Gastrocnemius medialis (tissue), 4 donors: ENCODE measurements at regions not wholly inside any gene's neighbourhood (a gene's known extent, or its start where the extent isn't known, plus 50 kb on each side); places are given as distances from the start of the nearest gene placed in this dataset.

ENCODE experiments used
- ATAC-seq, 2 donors: fragments of 150-250 bp; one replicate each; pipeline ENCODE4 v1.9.1; 2016
- DNase-seq, 2 donors: peaks; one replicate each; pipeline ENCODE4 v3.0.0-alpha.2; 2019
- H3K27ac ChIP-seq, 4 donors: fragments of 200-600 bp; sonication (generic); 1 replicate in 1 of 4; 2 replicates in 3 of 4; pipeline ENCODE4 v1.5.1; 2016 to 2018; ENCODE audit warnings: mild to moderate bottlenecking in 2 of 4, moderate library complexity in 1 of 4
- H3K27me3 ChIP-seq, 3 donors: fragments of 200-600 bp; sonication (generic) in 2 of 3; 1 replicate in 1 of 3; 2 replicates in 2 of 3; pipeline versions ENCODE4 v1.5.1 to v1.6.0; 2016 to 2019; ENCODE audit warnings: mild to moderate bottlenecking in 1 of 3, moderate library complexity in 1 of 3
- H3K36me3 ChIP-seq, 2 donors: fragments of 200-600 bp; sonication (generic) in 1 of 2; one replicate each; pipeline ENCODE4 v1.5.1; 2017 to 2018
- H3K4me1 ChIP-seq, 2 donors: fragments of 200-600 bp; sonication (generic) in 1 of 2; one replicate each; pipeline ENCODE4 v1.5.1; 2016 to 2017; ENCODE audit warnings: mild to moderate bottlenecking in 2 of 2
- H3K4me3 ChIP-seq, 4 donors: fragments of 200-600 bp; sonication (generic) in 3 of 4; 1 replicate in 1 of 4; 2 replicates in 3 of 4; pipeline ENCODE4 v1.5.1; 2016 to 2019; ENCODE audit warnings: mild to moderate bottlenecking in 2 of 4
- H3K9me3 ChIP-seq, 3 donors: fragments of 200-600 bp; sonication (generic) in 2 of 3; 1 replicate in 1 of 3; 2 replicates in 2 of 3; pipeline ENCODE4 v1.5.1; 2016 to 2019
- CTCF ChIP-seq, 5 experiments: fragments of 450-650 bp in 3 of 5; fragments of 200-600 bp in 2 of 5; sonication (generic) in 2 of 5; IDR thresholded peaks in 4 of 5; conservative IDR thresholded peaks in 1 of 5; 1 replicate in 4 of 5; 2 replicates in 1 of 5; pipeline ENCODE4 v1.5.1; 2016 to 2019; ENCODE audit warnings: antibody characterized with exemption in 5 of 5, mild to moderate bottlenecking in 3 of 5, moderate library complexity in 3 of 5
- POLR2A ChIP-seq, 2 donors: fragments of 450-650 bp; IDR thresholded peaks; one replicate each; pipeline ENCODE4 v1.6.1; 2017; ENCODE audit warnings: antibody characterized with exemption in 2 of 2, mild to moderate bottlenecking in 2 of 2, moderate library complexity in 2 of 2
- in situ Hi-C, 4 donors: fragments of 200-750 bp; cut with MboI; loops; one replicate each; pipeline versions ENCODE4 v1.15.0 to v1.8.0; 2017; ENCODE audit warnings: low sequenced_read_pairs in 4 of 4
- intact Hi-C: fragments of 100-400 bp; cut with DNase I; formaldehyde crosslinking; loops from one replicate; pipeline ENCODE4 v1.15.1; 2023; ENCODE audit warnings: low total_unique reads

- no peaks in the 10 kb centered on the region for H3K4me1 ChIP-seq
- no peaks in the 10 kb centered on the region for H3K27me3 ChIP-seq
- intact Hi-C loops (no loop called here), in situ Hi-C loops (loop anchor here in 1 of 4 donors (10.0 kb wide), 1 partner anchor 47 kb away; no protein-coding TSS in a partner anchor)
- DNase-seq (no peak), ATAC-seq (no peak)
- H3K9me3 ChIP-seq = no peaks in the 10 kb centered on the region
- TF ChIP-seq POLR2A (IDR thresholded peaks at IDR 0.05) = no peak
- TF ChIP-seq CTCF (IDR thresholded peaks at IDR 0.05 in 4 of 5, conservative IDR thresholded peaks at IDR 0.05 in 1 of 5) = no peak
- H3K4me3 ChIP-seq = no peak overlapping the region
- H3K27ac ChIP-seq = no peak overlapping the region
- no peaks in the 10 kb centered on the region for H3K36me3 ChIP-seq
Measured at GRCh38 chr17:71327376-71328059, 793.3 kb upstream of the SOX9 start.

GRCh38 chr17:71329310-71330098 lies 791.3 kb upstream of the SOX9 start:
- intact Hi-C loops = no loop called here
- TF ChIP-seq POLR2A (IDR thresholded peaks at IDR 0.05) (no peak), CTCF (IDR thresholded peaks at IDR 0.05 in 4 of 5, conservative IDR thresholded peaks at IDR 0.05 in 1 of 5) (no peak)

GRCh38 chr17:71330099-71330375 lies 790.8 kb upstream of the SOX9 start:
- in situ Hi-C loops = no loop called here
- H3K36me3 ChIP-seq = no peaks in the 10 kb centered on the region
- no peaks in the 10 kb centered on the region for H3K27me3 ChIP-seq
- H3K27ac ChIP-seq = no peak overlapping the region
- no peak for DNase-seq
- H3K4me3 ChIP-seq = no peak overlapping the region
- H3K4me1 ChIP-seq = no peaks in the 10 kb centered on the region
- intact Hi-C loops = no loop called here
- no peak for TF ChIP-seq POLR2A (IDR thresholded peaks at IDR 0.05)
- no peak for TF ChIP-seq CTCF (IDR thresholded peaks at IDR 0.05 in 4 of 5, conservative IDR thresholded peaks at IDR 0.05 in 1 of 5)
- no peak for ATAC-seq
- H3K9me3 ChIP-seq = no peaks in the 10 kb centered on the region

More at GRCh38 chr17:71329310-71330098, 791.3 kb upstream of the SOX9 start:
- DNase-seq (no peak), ATAC-seq (no peak)
- H3K36me3 ChIP-seq = no peaks in the 10 kb centered on the region
- H3K4me3 ChIP-seq = no peak overlapping the region
- in situ Hi-C loops = loop anchor here in 1 of 4 donors (10.0 kb wide), 1 partner anchor 45 kb away; no protein-coding TSS in a partner anchor
- no peaks in the 10 kb centered on the region for H3K9me3 ChIP-seq
- H3K4me1 ChIP-seq = no peaks in the 10 kb centered on the region
- no peaks in the 10 kb centered on the region for H3K27me3 ChIP-seq
- no peak overlapping the region for H3K27ac ChIP-seq

GRCh38 chr17:71331754-71332325 lies 789.0 kb upstream of the SOX9 start:
- H3K27ac ChIP-seq = no peak overlapping the region
- intact Hi-C loops (no loop called here), in situ Hi-C loops (no loop called here)
- H3K27me3 ChIP-seq = no peaks in the 10 kb centered on the region
- no peak for DNase-seq
- H3K4me3 ChIP-seq = no peak overlapping the region
- TF ChIP-seq POLR2A (IDR thresholded peaks at IDR 0.05) (no peak), CTCF (IDR thresholded peaks at IDR 0.05 in 4 of 5, conservative IDR thresholded peaks at IDR 0.05 in 1 of 5) (no peak)
- no peaks in the 10 kb centered on the region for H3K36me3 ChIP-seq
- no peaks in the 10 kb centered on the region for H3K4me1 ChIP-seq
- H3K9me3 ChIP-seq = no peaks in the 10 kb centered on the region
- no peak for ATAC-seq
